ENCODE measurements at regions not wholly inside any gene's neighbourhood (a gene's known extent, or its start where the extent isn't known, plus 50 kb on each side); places are given as distances from the start of the nearest gene placed in this dataset.

DNA sequence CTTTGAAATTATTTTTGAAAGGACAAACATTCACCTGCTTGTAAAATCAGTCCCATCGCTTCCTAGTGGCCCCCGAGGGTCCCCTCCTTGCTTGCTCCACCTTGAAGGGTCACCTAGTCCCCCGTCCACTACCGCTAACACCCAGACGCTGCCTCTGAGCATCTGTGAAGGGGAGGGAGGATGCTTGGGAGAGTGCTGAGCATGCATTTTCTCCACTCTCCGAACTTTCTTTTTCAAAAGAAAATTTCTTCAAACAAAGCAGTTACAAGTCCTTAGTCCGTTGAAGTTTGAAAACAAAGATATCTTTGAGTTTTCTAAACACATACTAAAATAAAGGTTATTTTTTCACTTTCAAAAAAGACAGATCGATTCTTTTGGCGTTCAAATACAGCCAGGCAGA, 224.3 kb upstream of the ARID1B start:
- DNase-seq (ENCODE audit: low read depth): no peak
- TF ChIP-seq POLR2A (IDR thresholded peaks at IDR 0.05; ENCODE audit: extremely low read depth, insufficient read length) (no peak), MYC (IDR thresholded peaks at IDR 0.05; ENCODE audit: low read depth, low read length) (no peak)
- TF ChIP-seq, protein P1, sequence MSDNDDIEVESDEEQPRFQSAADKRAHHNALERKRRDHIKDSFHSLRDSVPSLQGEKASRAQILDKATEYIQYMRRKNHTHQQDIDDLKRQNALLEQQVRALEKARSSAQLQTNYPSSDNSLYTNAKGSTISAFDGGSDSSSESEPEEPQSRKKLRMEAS (IDR thresholded peaks at IDR 0.05; ENCODE audit: low read depth, low read length): no peak
- TF ChIP-seq, protein P2, sequence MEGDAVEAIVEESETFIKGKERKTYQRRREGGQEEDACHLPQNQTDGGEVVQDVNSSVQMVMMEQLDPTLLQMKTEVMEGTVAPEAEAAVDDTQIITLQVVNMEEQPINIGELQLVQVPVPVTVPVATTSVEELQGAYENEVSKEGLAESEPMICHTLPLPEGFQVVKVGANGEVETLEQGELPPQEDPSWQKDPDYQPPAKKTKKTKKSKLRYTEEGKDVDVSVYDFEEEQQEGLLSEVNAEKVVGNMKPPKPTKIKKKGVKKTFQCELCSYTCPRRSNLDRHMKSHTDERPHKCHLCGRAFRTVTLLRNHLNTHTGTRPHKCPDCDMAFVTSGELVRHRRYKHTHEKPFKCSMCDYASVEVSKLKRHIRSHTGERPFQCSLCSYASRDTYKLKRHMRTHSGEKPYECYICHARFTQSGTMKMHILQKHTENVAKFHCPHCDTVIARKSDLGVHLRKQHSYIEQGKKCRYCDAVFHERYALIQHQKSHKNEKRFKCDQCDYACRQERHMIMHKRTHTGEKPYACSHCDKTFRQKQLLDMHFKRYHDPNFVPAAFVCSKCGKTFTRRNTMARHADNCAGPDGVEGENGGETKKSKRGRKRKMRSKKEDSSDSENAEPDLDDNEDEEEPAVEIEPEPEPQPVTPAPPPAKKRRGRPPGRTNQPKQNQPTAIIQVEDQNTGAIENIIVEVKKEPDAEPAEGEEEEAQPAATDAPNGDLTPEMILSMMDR (IDR thresholded peaks at IDR 0.05; ENCODE audit: low read depth, low read length): no peak

DNA sequence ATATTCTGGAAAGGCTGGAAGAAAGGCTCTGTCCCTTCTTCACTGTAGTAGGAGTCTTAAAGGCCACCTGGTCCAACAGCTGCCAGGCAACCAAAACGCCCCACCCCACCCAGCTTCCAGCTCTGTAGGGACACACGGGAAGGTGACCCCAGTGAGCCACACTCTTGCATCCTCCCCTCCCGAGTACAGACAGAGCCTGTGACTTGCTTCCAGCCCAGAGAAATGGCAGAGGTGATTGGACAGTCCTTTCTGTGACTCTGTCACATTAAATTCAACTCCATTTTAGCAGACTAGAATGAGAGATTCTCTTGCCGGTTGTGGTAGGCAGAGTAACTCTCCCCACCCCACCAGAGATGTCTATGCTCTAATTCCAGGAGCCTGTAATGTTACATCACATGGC, 226.2 kb upstream of the ARID1B start:
- no peak for DNase-seq (ENCODE audit: low read depth)
- H3K4me3 ChIP-seq (ENCODE audit: low read depth, low read length): no peak overlapping the region
- TF ChIP-seq, protein P1 (IDR thresholded peaks at IDR 0.05; ENCODE audit: low read depth, low read length): no peak
- TF ChIP-seq POLR2A (IDR thresholded peaks at IDR 0.05; ENCODE audit: extremely low read depth, insufficient read length): no peak
- TF ChIP-seq, protein P2 (IDR thresholded peaks at IDR 0.05; ENCODE audit: low read depth, low read length): no peak
- no peak for TF ChIP-seq MYC (IDR thresholded peaks at IDR 0.05; ENCODE audit: low read depth, low read length)

More for the DNA sequence above, 224.3 kb upstream of the ARID1B start:
- no peak overlapping the region for H3K4me3 ChIP-seq (ENCODE audit: low read depth, low read length)

DNA sequence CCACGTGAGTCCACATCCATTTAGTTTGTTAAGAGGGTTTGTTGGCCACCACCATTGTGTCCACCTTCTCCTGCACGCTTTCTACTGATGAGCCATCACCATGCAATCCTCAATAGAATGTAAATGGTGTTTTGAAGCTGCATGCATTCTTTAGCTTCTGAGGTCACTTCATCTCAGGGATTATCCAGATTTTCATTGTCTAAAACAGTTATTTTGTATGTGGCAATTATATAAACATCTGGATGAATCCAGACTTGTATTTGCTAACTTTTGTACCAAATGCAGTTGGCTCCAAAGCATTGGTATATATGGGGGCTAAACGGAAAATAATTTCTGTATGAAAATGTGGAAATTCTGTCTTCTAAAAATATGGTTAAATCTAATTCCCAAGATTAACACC, 231.2 kb upstream of the ARID1B start:
- DNase-seq (ENCODE audit: low read depth): no peak

DNA sequence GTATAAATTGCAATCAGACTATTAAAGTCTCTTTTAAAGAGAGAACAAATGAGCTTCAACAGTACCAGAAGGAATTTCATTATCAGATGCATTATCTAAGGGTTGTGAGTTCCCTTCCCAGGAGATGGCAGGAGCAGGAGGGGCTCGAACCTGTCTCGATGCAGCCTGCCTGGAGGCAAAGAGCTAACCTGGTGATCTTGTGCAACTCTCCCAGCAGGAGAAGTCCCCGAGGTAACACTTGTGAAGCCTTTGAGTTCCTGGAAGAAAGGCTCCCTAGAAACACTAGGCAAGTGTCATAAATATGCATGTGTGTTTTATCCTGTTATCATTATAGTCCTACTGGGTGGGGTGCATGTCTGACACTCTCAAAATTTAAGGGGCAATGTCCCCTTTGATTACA, 232.2 kb upstream of the ARID1B start:
- TF ChIP-seq, protein P2 (IDR thresholded peaks at IDR 0.05; ENCODE audit: low read depth, low read length): no peak
- TF ChIP-seq, protein P1 (IDR thresholded peaks at IDR 0.05; ENCODE audit: low read depth, low read length): no peak
- TF ChIP-seq POLR2A (IDR thresholded peaks at IDR 0.05; ENCODE audit: extremely low read depth, insufficient read length) (no peak), MYC (IDR thresholded peaks at IDR 0.05; ENCODE audit: low read depth, low read length) (no peak)
- no peak overlapping the region for H3K4me3 ChIP-seq (ENCODE audit: low read depth, low read length)
- no peak for DNase-seq (ENCODE audit: low read depth)

More for the DNA sequence above, 231.2 kb upstream of the ARID1B start:
- TF ChIP-seq POLR2A (IDR thresholded peaks at IDR 0.05; ENCODE audit: extremely low read depth, insufficient read length): no peak
- TF ChIP-seq, protein P2 (IDR thresholded peaks at IDR 0.05; ENCODE audit: low read depth, low read length): no peak
- TF ChIP-seq, protein P1 (IDR thresholded peaks at IDR 0.05; ENCODE audit: low read depth, low read length): no peak
- TF ChIP-seq MYC (IDR thresholded peaks at IDR 0.05; ENCODE audit: low read depth, low read length): no peak
- no peak overlapping the region for H3K4me3 ChIP-seq (ENCODE audit: low read depth, low read length)

DNA sequence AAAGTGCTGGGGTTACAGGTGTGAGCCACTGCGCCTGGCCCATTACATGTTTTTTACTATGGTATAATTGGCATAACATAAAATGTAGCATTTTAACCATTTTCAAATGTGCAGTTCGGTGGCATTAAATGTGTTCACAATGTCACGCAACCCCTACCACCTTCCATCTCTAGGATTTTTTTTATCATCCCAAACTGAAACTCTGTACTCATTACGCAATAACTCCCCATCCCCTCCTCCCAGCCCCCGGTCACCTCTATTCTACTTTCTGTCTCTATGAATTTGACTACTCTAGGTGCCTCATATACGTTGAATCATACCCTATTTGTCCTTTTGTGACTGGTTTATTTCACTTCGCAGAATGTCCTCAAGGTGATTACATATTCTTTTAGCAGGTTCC, 233.1 kb upstream of the ARID1B start:
- TF ChIP-seq MYC (IDR thresholded peaks at IDR 0.05; ENCODE audit: low read depth, low read length): no peak
- TF ChIP-seq, protein P1 (IDR thresholded peaks at IDR 0.05; ENCODE audit: low read depth, low read length): no peak
- TF ChIP-seq POLR2A (IDR thresholded peaks at IDR 0.05; ENCODE audit: extremely low read depth, insufficient read length): no peak
- no peak overlapping the region for H3K4me3 ChIP-seq (ENCODE audit: low read depth, low read length)
- no peak for DNase-seq (ENCODE audit: low read depth)

DNA sequence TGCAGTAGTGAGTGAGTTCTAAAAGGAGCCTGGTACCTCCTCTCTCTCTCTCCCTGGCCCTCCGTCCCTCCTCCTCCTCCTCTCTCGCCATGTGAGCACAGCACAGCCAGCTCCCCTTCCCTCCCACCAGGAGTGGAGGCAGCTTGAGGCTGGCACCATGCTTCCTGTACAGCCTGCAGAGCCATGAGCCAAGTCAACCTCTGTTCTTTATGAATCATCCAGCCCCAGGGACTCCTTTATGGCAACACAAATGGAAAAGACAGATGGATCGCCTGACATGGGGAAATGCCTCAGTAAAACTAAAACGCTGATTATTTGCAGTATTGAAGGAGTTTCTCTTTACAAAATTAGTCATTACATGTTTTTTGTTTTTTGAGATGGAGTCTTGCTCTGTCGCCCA, 233.7 kb upstream of the ARID1B start:
- no peak for DNase-seq (ENCODE audit: low read depth)
- TF ChIP-seq, protein P2 (IDR thresholded peaks at IDR 0.05; ENCODE audit: low read depth, low read length): no peak
- no peak for TF ChIP-seq POLR2A (IDR thresholded peaks at IDR 0.05; ENCODE audit: extremely low read depth, insufficient read length)
- TF ChIP-seq, protein P1 (IDR thresholded peaks at IDR 0.05; ENCODE audit: low read depth, low read length): no peak
- TF ChIP-seq MYC (IDR thresholded peaks at IDR 0.05; ENCODE audit: low read depth, low read length): no peak
- no peak overlapping the region for H3K4me3 ChIP-seq (ENCODE audit: low read depth, low read length)
